ENCODE measurements at regions not wholly inside any gene's neighbourhood (a gene's known extent, or its start where the extent isn't known, plus 50 kb on each side); places are given as distances from the start of the nearest gene placed in this dataset.

DNA sequence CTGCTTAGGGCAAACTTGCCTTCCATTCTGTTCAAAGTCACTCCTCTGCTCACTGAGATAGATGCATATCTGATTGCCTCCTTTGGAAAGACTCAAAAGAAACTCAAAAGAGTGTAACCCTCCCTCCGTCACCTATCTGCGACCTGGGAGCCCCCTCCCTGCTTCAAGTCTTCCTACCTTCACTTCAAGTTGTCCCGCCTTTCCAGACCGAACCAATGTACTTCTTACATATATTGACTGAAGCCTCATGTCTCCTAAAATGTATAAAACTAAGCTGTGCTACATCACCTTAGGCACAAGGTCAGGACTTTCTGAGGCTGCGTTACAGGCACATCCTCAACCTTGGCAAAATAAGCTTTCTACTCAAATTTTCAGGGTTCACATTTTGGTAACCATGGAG lies 77.4 kb upstream of the C1GALT1 start:
- FAIRE-seq (no peak), DNase-seq (ENCODE audit: insufficient read length, low spot score) (no peak)
- TF ChIP-seq, protein P1, sequence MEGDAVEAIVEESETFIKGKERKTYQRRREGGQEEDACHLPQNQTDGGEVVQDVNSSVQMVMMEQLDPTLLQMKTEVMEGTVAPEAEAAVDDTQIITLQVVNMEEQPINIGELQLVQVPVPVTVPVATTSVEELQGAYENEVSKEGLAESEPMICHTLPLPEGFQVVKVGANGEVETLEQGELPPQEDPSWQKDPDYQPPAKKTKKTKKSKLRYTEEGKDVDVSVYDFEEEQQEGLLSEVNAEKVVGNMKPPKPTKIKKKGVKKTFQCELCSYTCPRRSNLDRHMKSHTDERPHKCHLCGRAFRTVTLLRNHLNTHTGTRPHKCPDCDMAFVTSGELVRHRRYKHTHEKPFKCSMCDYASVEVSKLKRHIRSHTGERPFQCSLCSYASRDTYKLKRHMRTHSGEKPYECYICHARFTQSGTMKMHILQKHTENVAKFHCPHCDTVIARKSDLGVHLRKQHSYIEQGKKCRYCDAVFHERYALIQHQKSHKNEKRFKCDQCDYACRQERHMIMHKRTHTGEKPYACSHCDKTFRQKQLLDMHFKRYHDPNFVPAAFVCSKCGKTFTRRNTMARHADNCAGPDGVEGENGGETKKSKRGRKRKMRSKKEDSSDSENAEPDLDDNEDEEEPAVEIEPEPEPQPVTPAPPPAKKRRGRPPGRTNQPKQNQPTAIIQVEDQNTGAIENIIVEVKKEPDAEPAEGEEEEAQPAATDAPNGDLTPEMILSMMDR (IDR thresholded peaks at IDR 0.05; ENCODE audit: insufficient read depth, missing control alignments): no peak

DNA sequence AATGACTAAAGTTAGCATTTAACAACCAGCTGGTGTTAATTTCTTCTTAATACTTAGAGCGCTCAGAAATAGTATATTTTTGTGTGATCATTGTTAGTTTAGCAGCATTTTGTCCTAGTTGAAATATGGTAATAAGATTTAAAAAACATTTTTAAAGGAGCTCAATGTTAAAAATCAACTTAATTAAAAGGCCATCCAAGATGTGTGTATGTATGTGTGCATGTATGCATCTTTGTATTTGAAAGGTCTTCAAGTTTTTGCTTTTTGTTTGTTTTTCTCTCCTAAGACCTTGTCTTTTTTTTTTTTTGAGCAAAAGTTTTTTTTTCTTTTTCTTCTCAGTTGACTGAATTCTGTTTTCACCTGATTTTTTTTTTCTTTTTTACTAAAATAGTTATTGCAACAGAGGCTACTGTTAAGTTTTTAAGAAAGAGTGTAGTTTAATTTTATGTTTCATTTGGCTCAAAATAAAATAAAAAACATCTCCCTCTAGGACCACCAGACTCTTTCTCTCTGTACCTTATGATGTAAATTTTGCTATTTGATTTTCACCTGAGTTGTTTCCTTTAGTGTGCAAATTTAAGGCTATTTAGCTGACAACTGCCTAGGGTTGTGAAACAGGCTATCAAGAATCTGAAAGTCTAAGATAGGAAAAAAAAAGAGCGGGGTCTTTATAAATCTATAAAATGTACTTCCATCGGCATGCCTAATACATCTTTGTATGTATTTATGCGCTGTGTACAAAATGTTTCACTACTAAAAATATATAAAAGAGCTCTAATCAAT lies 76.4 kb upstream of the C1GALT1 start:
- FAIRE-seq (no peak), DNase-seq (ENCODE audit: insufficient read length, low spot score) (no peak)
- TF ChIP-seq, protein P1 (IDR thresholded peaks at IDR 0.05; ENCODE audit: insufficient read depth, missing control alignments): no peak

DNA sequence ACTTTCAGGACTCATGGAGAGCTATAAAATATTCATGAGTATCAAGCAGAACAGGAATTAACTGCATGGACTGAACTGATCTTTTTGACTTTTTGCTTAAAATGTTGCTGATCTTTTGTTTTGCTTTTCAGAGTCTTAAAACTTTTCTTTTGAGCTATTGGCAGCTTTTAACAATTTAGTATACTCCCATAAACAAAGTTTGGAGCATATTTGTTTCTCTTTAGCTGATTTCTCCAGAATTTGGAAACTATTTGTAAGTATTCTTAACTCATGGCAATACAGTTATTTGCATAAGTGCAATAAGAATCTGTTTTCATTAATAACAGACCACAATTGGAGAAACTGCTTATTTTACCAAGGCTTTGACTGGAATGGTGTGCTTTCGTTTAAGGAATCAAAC lies 73.4 kb upstream of the C1GALT1 start:
- FAIRE-seq (no peak), DNase-seq (ENCODE audit: insufficient read length, low spot score) (no peak)
- TF ChIP-seq, protein P1 (IDR thresholded peaks at IDR 0.05; ENCODE audit: insufficient read depth, missing control alignments): no peak

DNA sequence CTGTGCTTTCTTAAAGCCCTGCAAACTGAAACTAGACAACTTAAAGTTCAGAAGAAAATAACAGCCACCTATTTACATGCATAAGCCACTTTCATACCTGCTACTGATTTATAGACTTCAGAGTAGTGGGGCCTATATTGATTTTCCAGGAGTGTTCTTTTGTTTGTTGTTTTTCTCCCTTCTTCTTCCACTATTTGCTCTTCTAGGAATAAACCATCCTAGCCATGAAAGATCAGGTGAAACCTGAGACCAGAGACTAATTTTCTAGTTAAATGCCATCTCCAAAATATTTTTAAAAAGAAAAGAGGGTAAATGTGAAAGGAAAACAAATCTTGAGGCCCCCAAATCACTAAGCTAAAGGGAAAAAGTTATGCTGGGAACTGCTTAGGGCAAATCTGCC lies 72.4 kb upstream of the C1GALT1 start:
- DNase-seq (ENCODE audit: insufficient read length, low spot score) (no peak), FAIRE-seq (no peak)
- TF ChIP-seq, protein P1 (IDR thresholded peaks at IDR 0.05; ENCODE audit: insufficient read depth, missing control alignments): no peak

DNA sequence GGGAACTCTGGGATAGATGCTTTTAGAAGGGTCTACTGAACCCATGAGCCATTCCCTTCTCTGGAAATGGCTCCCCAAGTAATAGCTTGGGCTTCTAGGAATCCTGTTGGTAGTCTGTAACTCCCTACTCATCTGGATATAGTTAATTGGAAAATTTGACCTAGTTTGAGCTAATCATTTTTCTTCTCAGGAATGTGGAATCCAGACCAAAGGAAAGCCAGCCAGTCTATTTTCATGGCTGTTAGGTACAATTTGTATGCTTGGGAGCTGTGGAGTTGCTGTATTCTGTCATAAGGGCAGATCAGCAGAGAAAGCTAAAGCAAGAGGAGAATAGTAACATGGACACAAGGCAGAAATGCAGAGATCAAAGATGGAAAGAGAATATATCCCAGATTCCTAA lies 71.6 kb upstream of the C1GALT1 start:
- FAIRE-seq (no peak), DNase-seq (ENCODE audit: insufficient read length, low spot score) (no peak)
- TF ChIP-seq, protein P1 (IDR thresholded peaks at IDR 0.05; ENCODE audit: insufficient read depth, missing control alignments): no peak

DNA sequence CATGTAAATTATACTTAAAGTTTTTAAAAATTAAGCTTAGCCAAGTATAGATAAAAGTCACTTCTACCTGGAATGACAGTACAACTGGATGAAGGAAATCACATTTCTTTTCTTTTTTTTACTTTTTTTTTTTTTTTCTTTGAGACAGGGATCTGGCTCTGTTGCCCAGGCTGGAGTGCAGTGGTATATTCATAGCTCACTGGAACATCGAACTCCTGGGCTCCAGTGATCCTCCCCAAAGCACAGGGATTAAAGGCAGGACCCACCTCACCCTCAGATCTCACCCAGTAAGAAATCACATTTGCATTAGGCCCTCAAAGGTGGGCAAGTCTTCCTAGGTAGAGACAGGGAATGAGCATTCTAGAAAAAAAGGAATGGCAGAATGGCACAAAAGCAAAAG lies 69.5 kb upstream of the C1GALT1 start:
- FAIRE-seq (no peak), DNase-seq (ENCODE audit: insufficient read length, low spot score) (no peak)

More for the DNA sequence above, 69.5 kb upstream of the C1GALT1 start:
- TF ChIP-seq, protein P1 (IDR thresholded peaks at IDR 0.05; ENCODE audit: insufficient read depth, missing control alignments): no peak
